Colonic mucosa (tissue), 4 donors: ENCODE measurements at regions not wholly inside any gene's neighbourhood (a gene's known extent, or its start where the extent isn't known, plus 50 kb on each side); places are given as distances from the start of the nearest gene placed in this dataset.

ENCODE experiments used
- DNase-seq: peaks from one replicate; pipeline ENCODE4 v3.0.0-alpha.2; 2020
- H3K27ac ChIP-seq: fragments of 200-600 bp; one replicate; pipeline ENCODE4 v1.8.0; 2021
- H3K27me3 ChIP-seq: fragments of 200-600 bp; one replicate; pipeline ENCODE4 v1.8.0; 2021
- H3K36me3 ChIP-seq: fragments of 200-600 bp; one replicate; pipeline ENCODE4 v1.8.0; 2021
- H3K4me1 ChIP-seq: fragments of 200-600 bp; one replicate; pipeline ENCODE4 v1.8.0; 2021; ENCODE audit warnings: mild to moderate bottlenecking
- H3K4me3 ChIP-seq: fragments of 200-600 bp; one replicate; pipeline ENCODE4 v1.8.0; 2021
- H3K9ac ChIP-seq, 2 donors: one replicate each; pipeline ENCODE4 v1.7.0; 2013; ENCODE audit warnings: control low read depth in 2 of 2, low read depth in 2 of 2, low read length in 2 of 2
- H3K9me3 ChIP-seq: fragments of 200-600 bp; one replicate; pipeline ENCODE4 v1.8.0; 2021
- CTCF ChIP-seq: fragments of 200-600 bp; IDR thresholded peaks from one replicate; pipeline ENCODE4 v1.8.0; 2022; ENCODE audit warnings: antibody characterized with exemption, mild to moderate bottlenecking
- intact Hi-C: fragments of 100-400 bp; cut with DNase I; formaldehyde crosslinking; loops from one replicate; pipeline ENCODE4 v1.14.1; 2022
- donor health status: healthy.
- donor health status: DM: no; HTN: no; CAD: no.
- donor health status: DM: no; HTN: no; CAD: no.

GRCh38 chr2:217182926-217183325 is 323.1 kb upstream of the TNP1 start:
- no peaks in the 10 kb centered on the region for H3K27me3 ChIP-seq
- no peaks in the 10 kb centered on the region for H3K4me1 ChIP-seq
- H3K4me3 ChIP-seq: no peak overlapping the region
- H3K36me3 ChIP-seq: no peaks in the 10 kb centered on the region
- TF ChIP-seq CTCF: no peak
- no peak overlapping the region for H3K27ac ChIP-seq
- H3K9ac ChIP-seq: no peak overlapping the region
- DNase-seq: no peak
- H3K9me3 ChIP-seq: no peaks in the 10 kb centered on the region
- intact Hi-C loops: no loop called here

GRCh38 chr2:217181512-217181911 is 321.6 kb upstream of the TNP1 start:
- no peak for TF ChIP-seq CTCF
- Histone ChIP-seq H3K9ac (no peak overlapping the region), H3K36me3 (no peaks in the 10 kb centered on the region), H3K27me3 (no peaks in the 10 kb centered on the region), H3K4me1 (no peaks in the 10 kb centered on the region), H3K4me3 (no peak overlapping the region), H3K27ac (no peak overlapping the region), H3K9me3 (no peaks in the 10 kb centered on the region)
- DNase-seq: no peak
- intact Hi-C loops: no loop called here

GRCh38 chr2:217179854-217180253 is 320.0 kb upstream of the TNP1 start:
- no peaks in the 10 kb centered on the region for H3K9me3 ChIP-seq
- H3K36me3 ChIP-seq: no peaks in the 10 kb centered on the region
- no peak for DNase-seq
- no peak overlapping the region for H3K9ac ChIP-seq
- H3K4me3 ChIP-seq: no peak overlapping the region
- TF ChIP-seq CTCF: no peak
- intact Hi-C loops: no loop called here
- H3K27me3 ChIP-seq: no peaks in the 10 kb centered on the region
- no peak overlapping the region for H3K27ac ChIP-seq
- H3K4me1 ChIP-seq: no peaks in the 10 kb centered on the region

- Histone ChIP-seq H3K36me3 (no peaks in the 10 kb centered on the region), H3K9ac (no peak overlapping the region), H3K27ac (no peak overlapping the region), H3K4me1 (no peaks in the 10 kb centered on the region), H3K9me3 (no peaks in the 10 kb centered on the region), H3K27me3 (no peaks in the 10 kb centered on the region), H3K4me3 (no peak overlapping the region)
- no peak for TF ChIP-seq CTCF
- intact Hi-C loops: no loop called here
- DNase-seq: no peak
Observed at GRCh38 chr2:217178341-217178740, 318.5 kb upstream of the TNP1 start.

- no peaks in the 10 kb centered on the region for H3K9me3 ChIP-seq
- H3K4me1 ChIP-seq: no peaks in the 10 kb centered on the region
- no peak for TF ChIP-seq CTCF
- H3K9ac ChIP-seq: no peak overlapping the region
- intact Hi-C loops: no loop called here
- no peak overlapping the region for H3K27ac ChIP-seq
- no peak overlapping the region for H3K4me3 ChIP-seq
- H3K36me3 ChIP-seq: no peaks in the 10 kb centered on the region
- no peaks in the 10 kb centered on the region for H3K27me3 ChIP-seq
- no peak for DNase-seq
Observed at GRCh38 chr2:217177720-217178119, 317.9 kb upstream of the TNP1 start.

GRCh38 chr2:217171874-217172273 is 312.0 kb upstream of the TNP1 start:
- intact Hi-C loops: no loop called here
- Histone ChIP-seq H3K9me3 (no peaks in the 10 kb centered on the region), H3K36me3 (no peaks in the 10 kb centered on the region), H3K9ac (no peak overlapping the region), H3K4me1 (no peaks in the 10 kb centered on the region), H3K27ac (no peak overlapping the region), H3K4me3 (no peak overlapping the region), H3K27me3 (no peaks in the 10 kb centered on the region)
- no peak for TF ChIP-seq CTCF
- no peak for DNase-seq
